ENCODE measurements at regions not wholly inside any gene's neighbourhood (a gene's known extent, or its start where the extent isn't known, plus 50 kb on each side); places are given as distances from the start of the nearest gene placed in this dataset.

- no peak for TF ChIP-seq CTCF (IDR thresholded peaks at IDR 0.05; ENCODE audit: low read depth, low read length)
- DNase-seq (ENCODE audit: low read depth in 2 of 2): peak; percentile 13 to 85
- no peak overlapping the region for H3K4me3 ChIP-seq (replicated peaks in 1 of 2; ENCODE audit: low read depth in 2 of 2, low read length in 2 of 2)
These were observed 132.4 kb upstream of the OSTN start for GRCh38 chr3:191066669-191067068.

GRCh38 chr3:191065181-191065805 is 133.7 kb upstream of the OSTN start:
- no peak for TF ChIP-seq CTCF (IDR thresholded peaks at IDR 0.05; ENCODE audit: low read depth, low read length)

GRCh38 chr3:191051037-191051436 is 148.0 kb upstream of the OSTN start:
- H3K4me3 ChIP-seq (replicated peaks in 1 of 2; ENCODE audit: low read depth in 2 of 2, low read length in 2 of 2): no peak overlapping the region
- peak; percentile 50 to 57 for DNase-seq (ENCODE audit: low read depth in 2 of 2)
- peak; percentile 18 for TF ChIP-seq CTCF (IDR thresholded peaks at IDR 0.05; ENCODE audit: low read depth, low read length)

More at GRCh38 chr3:191065181-191065805, 133.7 kb upstream of the OSTN start:
- DNase-seq (ENCODE audit: low read depth in 2 of 2): peak; percentile 36 to 85
- H3K4me3 ChIP-seq (replicated peaks in 1 of 2; ENCODE audit: low read depth in 2 of 2, low read length in 2 of 2): no peak overlapping the region

- no peak for TF ChIP-seq CTCF (IDR thresholded peaks at IDR 0.05; ENCODE audit: low read depth, low read length)
- no peak for DNase-seq (ENCODE audit: low read depth in 2 of 2)
- H3K4me3 ChIP-seq (replicated peaks in 1 of 2; ENCODE audit: low read depth in 2 of 2, low read length in 2 of 2): no peak overlapping the region
These were observed 151.1 kb upstream of the OSTN start for GRCh38 chr3:191047930-191048329.

- TF ChIP-seq CTCF (IDR thresholded peaks at IDR 0.05; ENCODE audit: low read depth, low read length): no peak
- no peak overlapping the region for H3K4me3 ChIP-seq (replicated peaks in 1 of 2; ENCODE audit: low read depth in 2 of 2, low read length in 2 of 2)
- no peak for DNase-seq (ENCODE audit: low read depth in 2 of 2)
These were observed 168.1 kb upstream of the OSTN start for GRCh38 chr3:191030929-191031328.

GRCh38 chr3:191030491-191030890 is 168.0 kb upstream of the GMNC start:
- TF ChIP-seq CTCF (IDR thresholded peaks at IDR 0.05; ENCODE audit: low read depth, low read length): no peak
- peak in 1 of 2 donors; percentile 26 for DNase-seq (ENCODE audit: low read depth in 2 of 2)
- no peak overlapping the region for H3K4me3 ChIP-seq (replicated peaks in 1 of 2; ENCODE audit: low read depth in 2 of 2, low read length in 2 of 2)

GRCh38 chr3:191026746-191027145 is 164.3 kb upstream of the GMNC start:
- H3K4me3 ChIP-seq (replicated peaks in 1 of 2; ENCODE audit: low read depth in 2 of 2, low read length in 2 of 2): no peak overlapping the region
- DNase-seq (ENCODE audit: low read depth in 2 of 2): no peak
- no peak for TF ChIP-seq CTCF (IDR thresholded peaks at IDR 0.05; ENCODE audit: low read depth, low read length)
